T-helper 9 cell (primary cell): ENCODE measurements at regions not wholly inside any gene's neighbourhood (a gene's known extent, or its start where the extent isn't known, plus 50 kb on each side); places are given as distances from the start of the nearest gene placed in this dataset.

Source experiments
- DNase-seq: peaks from one replicate; pipeline ENCODE4 v3.0.0-alpha.2; 2020

DNA sequence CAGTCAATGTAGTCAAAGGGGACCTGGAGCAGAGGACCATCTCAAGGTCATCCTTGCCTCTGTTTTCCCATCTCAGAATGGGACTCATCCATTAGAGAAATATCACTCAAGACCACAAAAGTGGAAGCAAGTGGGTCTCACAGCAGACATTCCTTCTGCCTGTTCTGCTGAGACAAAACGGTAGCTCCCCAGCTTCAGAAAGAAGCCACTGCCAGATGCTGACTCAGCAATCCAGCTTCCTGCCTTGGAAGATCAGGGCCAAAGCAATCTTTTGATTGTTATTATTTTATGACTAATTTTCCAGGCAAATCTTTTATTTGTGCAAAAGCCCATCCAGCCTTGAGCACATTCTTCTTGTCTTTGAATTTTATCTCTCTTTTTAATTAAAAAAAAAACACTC, 86.8 kb downstream of the CCT6B start:
- no peak for DNase-seq

GRCh38 chr17:34872640-34873039, 88.6 kb downstream of the CCT6B start:
- no peak for DNase-seq

- DNase-seq = no peak
Observed at GRCh38 chr17:34869641-34870040, 91.6 kb downstream of the CCT6B start.

GRCh38 chr17:34865716-34866115, 95.5 kb downstream of the CCT6B start:
- DNase-seq = no peak

- DNase-seq = no peak
Observed at GRCh38 chr17:34862384-34862783, 98.9 kb downstream of the CCT6B start.

DNA sequence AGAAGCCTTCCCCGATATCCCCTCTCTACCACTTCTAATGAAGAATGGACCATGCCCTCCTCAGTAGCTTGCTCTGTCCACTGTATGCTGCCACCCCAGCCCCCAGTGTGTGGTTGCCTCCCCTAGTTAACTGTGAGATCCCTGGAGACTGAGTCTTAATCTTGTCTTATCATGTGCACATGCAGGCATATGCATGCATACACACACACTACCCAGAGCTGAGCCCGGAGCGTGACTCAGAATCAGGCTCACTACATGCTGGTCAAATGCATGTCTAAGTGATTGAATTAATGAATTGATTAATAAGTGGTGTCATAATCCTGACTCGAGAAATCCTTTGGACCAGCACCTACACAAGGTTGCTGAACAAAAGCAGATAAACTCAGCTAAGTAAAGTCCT, 99.4 kb downstream of the CCT6B start:
- DNase-seq = no peak

DNA sequence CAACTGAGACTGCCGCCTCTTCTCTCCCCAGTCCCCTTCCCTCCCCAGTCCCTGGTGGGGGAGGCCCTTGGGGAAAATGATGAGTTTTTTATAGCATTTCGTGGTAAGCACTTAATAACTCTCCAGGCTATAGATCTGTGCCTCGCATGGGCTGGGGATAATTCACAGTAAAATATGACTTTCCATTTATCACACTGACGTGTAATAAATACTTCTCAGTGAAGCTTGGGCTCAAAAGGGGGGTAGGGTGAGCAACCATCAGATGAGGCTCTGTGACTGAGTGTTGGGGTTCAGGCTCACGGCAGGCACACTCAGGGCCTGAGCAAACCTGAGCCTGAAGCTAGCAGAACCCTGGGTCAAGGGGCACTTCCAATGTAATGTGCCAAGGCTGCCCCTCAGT, 101.6 kb downstream of the CCT6B start:
- no peak for DNase-seq

DNA sequence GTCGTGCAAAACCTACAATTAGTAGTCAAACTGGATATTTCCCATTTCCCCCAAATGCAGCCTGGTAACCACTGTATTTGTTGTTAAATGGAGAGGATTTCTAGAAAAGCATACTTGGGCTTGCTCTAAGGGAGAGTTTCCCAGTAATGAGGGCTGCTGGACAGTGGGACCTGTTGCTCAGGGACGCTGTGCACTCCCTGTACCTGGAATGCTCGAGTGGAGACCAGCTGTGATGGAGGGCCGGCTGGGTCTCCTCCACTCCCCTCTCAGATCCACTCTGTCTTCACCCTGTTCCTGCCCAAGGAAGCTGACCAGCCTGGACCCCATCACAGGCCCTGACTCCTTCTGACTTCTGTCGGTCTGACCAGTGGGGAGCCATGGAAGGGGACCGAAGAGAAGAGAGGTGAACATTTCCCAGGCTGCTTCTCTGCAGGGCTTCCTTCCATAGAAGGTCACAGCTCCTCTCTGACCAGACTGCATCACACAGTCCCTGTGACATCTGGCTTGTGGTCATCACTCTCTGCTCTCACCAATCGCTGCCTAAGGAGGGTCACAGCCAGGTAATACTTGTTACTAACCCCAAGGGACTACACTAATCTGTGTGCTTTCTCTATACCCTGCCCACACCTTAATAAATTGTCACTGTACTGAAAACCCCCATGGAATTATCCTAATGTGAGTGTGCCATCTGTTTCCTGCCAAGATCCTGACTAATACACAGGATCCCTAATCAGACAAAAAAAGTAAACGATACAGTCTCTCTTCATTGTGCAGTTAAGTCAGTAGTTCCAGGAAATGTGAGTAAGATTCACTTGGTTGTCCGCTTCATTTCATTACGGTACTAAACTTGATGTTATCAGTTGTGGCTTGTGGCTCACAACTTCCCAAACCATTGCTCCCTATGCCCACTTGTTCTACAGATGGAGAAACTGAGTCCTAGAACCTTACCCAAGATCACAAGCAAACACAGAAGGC, 102.4 kb downstream of the CCT6B start:
- no peak for DNase-seq

DNA sequence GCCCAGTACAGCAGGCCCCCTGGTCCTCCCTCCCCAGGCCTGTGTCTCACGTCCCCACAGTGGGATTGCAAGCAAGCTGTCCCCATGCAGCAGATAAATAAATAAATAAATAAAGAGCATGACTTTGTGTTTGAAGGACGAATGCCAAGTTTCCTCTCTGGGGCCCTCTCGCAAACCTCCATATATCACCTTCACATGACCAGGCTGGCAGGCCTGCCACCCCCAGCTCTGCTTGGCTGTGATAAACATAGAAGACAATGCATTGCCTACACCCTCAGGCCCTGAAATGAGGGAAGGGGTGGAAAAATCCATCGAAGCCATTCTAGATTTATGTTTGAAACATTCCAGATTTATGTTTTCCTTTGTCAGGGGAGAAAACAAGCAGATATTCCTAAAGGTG, 107.3 kb downstream of the CCT6B start:
- no peak for DNase-seq

GRCh38 chr17:34852614-34853013, 108.6 kb downstream of the CCT6B start:
- no peak for DNase-seq

DNA sequence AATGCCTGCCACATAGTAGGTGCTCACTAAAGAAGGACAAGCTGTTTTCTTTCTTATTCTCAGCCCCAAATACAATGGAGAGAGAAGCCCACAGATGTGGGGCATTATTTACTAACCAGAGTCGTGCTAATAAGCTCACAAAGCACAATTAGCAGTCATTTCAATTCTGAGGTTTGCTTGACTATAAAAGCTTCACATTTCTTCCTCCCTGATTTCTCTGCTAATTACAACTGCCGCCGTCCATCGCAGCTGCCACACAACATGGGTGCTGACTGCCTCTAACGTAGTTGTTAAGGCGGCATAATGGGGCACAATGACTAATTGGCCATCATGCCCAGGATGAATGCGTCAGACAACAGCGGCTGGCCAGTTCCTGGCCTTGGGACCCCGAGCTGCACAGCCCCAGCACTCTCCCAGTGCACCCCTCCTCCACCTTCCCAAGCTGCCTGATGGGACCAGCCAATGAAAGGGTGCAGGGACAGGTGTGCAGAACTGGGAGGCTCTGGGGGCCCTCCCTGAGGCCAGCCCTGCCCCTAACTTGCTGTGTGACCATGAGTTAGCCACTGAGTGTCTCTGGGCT, 109.2 kb downstream of the CCT6B start:
- no peak for DNase-seq

DNA sequence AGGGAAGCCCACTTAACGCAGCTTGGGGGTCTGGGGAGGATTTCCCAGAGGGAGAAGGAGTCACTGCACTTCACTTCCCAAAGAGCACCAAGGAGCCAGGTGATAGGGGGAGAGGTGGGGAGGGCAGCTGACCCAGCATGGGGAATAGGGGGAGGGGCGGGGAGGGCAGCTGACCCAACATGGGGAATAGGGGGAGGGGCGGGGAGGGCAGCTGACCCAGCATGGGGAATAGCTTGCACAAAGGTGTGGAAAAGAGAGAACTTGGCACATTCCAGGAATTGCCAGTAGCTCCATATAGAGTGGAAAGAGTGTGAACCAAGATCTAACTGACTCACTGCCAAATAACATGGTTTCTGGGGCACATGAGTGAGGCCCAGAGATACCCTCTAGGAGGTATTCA, 110.3 kb downstream of the CCT6B start:
- no peak for DNase-seq

DNA sequence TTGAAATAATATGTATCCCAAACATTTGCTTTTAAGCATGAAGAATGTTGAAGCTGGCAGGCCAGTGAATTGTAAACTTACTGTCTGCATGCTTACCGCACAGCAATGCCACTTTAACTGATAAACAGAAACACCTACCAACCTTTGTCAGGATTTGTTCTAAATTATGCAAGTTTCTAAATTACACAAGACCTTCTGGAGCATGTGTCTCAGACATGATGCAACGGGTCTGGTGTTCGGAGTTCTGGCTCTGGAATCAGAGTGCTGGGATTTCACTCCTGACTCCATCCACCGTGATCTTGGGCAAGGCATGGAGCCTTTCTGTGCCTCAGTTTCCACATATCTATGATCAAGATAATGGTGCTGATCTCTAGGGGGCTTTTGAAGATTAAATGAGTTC, 111.2 kb downstream of the CCT6B start:
- no peak for DNase-seq

DNA sequence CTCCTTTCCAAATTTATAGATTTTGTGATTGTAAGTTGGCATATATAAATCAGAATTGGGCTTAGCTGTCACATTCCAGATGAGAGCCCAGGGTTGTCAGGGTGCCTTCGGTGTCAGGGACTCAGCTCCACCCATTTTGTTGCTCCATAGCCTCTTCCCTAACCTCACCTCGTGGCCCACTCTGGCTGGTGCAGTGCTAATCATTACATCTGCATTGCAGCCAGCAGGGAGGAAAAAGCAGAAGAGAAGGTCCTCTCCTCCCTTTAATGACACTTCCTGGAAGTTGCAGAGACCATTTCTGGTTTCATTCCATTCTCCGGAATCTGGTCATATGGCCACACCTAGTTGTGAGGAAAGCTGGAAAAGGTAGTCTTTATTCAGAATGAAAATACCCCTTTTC, 113.3 kb downstream of the CCT6B start:
- DNase-seq = no peak

- DNase-seq = no peak
Observed at GRCh38 chr17:34845296-34845695, 116.0 kb downstream of the CCT6B start.

DNA sequence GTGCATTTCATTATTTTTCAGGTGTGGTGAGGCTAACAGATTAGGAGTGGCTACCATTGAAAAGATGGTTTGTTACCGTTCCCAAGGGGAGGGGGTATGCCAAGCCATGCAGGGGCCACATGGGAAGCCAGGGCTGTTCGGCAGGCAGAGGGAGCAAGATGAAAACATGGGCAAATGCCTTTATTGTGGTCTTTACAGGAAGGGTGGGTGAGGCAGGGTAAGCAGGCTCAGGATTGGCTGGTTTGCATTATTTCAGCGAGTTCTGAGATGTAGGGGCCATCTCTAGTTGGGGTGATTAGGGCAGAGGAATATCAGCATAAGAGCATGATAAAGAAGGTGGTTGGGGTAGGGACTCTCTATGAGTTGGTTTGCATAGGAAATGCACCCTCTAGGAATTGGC, 117.6 kb downstream of the CCT6B start:
- DNase-seq = no peak

DNA sequence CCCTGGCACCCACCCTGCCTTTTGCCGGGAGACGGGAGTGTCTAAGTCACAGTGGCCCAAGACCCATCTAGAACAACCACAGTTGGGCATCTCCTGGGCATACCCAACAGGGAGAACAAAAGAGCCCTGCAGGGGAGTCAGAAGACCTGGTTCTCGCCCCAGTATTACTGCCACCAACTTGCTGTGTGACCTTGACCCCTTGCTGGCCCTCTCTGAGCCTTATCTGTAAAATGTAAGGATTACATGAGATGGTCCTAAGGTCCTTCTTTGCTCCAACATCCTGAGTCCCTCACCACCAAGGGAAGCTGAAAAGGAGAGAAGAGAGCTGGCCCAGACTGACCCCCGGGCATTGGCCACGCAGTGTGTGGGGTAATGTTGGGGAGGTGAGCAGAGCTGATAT, 119.0 kb downstream of the CCT6B start:
- DNase-seq = no peak

DNA sequence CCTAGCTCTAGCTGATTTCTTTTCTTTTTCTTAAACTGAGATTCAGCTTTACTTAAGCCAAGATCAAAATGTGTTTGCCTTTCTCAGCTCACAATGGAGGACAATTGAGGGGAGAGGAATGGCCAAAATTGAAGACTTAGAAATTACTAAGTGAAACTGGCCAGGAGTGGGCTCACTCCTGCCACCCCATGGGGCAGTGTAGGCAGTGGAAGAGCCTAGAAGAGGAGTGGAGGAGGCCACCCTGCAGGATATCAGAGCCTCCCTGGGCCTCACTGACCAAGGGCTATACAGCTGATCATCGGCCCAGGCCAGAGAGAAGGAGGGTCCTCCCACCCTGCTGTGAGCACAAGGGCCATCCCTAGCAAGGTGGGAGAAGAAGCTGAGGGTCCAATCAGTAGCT, 119.8 kb downstream of the CCT6B start:
- DNase-seq = no peak

DNA sequence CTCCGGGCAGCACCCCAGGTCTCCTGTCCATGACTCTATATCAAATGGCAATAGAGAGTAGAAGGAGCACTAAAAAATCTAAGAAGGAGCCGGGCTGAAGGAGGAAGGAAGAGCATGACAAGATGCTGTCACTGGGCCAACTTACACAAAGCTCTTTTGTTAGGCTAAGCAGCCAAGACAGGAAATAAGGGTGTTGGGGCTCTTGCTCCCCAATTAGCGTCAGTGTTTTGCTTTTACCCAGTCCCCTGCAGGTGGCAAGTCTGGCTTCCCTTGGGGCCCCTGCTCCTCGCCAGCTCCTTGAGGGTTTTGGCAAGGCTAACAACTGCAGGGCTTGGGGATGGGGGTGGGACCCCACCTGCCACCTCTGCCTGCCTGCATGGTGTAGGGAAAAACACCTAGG, 120.5 kb downstream of the CCT6B start:
- no peak for DNase-seq

GRCh38 chr17:34837876-34838478, 123.3 kb downstream of the CCT6B start:
- no peak for DNase-seq

GRCh38 chr17:34832376-34832775, 128.9 kb downstream of the CCT6B start:
- no peak for DNase-seq

DNA sequence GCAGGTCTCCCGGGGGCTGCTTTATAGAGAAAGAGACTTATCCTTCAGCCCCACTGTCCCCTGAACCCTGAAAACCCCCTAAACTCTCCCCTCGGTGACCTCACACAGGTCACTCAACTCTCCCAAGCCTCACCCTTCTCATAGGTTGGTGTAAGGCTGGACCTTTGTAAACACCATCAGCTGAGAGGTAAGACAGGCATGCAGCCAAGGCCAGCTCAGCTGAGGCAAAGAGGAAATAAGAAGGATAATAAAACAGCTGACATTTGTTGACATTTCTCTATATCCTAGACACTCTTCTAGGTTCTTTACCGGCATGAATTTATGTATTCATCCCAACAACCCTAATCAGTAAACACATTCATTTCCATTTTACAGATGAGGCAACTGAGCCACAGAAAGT, 134.3 kb downstream of the CCT6B start:
- DNase-seq = no peak

GRCh38 chr17:34826332-34826731, 134.9 kb downstream of the CCT6B start:
- DNase-seq = no peak

GRCh38 chr17:34825884-34826283, 135.4 kb downstream of the CCT6B start:
- no peak for DNase-seq
